HG03575 (cell line): ENCODE measurements at regions not wholly inside any gene's neighbourhood (a gene's known extent, or its start where the extent isn't known, plus 50 kb on each side); places are given as distances from the start of the nearest gene placed in this dataset.
A peak's percentile ranks its signal among the peaks of the same experiment; 100 is the strongest.

Source experiments
- ATAC-seq: cut with Tn5 transposase; IDR thresholded peaks from one replicate; pipeline ENCODE4 v1.9.1; 2021; ENCODE audit not compliant: unreplicated experiment, insufficient number of reproducible peaks, low FRiP score; ENCODE audit errors: extremely low read depth

DNA sequence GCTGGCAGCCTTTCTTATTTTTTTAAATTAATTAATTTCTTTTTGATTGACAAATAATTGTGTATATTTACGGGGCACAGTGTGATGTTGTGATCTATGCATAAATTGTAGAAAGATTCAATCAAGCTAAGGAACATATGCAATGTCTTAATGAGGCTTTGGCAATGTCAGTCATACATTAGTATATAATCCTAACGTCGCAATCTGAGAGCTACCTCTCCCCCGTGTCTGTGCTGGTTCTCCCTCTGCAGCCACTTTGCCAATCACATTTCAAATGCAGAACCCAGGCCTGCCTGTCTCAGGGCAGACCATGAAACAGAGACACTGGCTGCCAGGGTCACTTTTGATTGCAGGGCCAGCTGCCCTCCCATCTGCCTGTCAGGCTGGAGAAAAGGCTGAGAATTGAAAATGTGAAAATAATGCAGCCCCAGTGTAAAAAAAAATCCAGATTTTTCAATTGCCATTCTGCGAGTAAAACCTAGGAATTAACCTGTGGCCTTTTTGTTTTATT is 56.3 kb downstream of the SLC24A2 start:
- no peak for ATAC-seq

GRCh38 chr9:19728101-19728500 is 60.7 kb downstream of the SLC24A2 start:
- no peak for ATAC-seq

DNA sequence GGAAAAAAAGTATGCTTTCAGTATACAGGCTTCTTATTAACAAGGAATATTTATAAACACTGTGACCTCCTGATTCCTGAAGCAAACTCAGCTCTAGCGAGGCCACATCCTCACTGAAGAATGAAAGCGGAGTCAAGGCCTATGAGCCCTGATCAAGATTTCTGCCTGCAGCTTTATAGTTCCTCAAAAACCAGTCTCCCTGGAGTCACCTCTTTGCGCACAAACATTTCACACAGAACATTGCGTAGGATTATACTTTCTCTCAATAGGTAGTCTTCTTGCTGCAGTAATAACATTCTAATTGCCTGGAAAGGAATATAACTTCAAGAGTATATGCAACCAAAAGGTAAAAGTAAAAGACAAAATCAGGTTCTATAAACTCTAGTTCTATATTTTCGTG is 62.9 kb downstream of the SLC24A2 start:
- ATAC-seq, result no peak

GRCh38 chr9:19720377-19720776 is 68.5 kb downstream of the SLC24A2 start:
- no peak for ATAC-seq

DNA sequence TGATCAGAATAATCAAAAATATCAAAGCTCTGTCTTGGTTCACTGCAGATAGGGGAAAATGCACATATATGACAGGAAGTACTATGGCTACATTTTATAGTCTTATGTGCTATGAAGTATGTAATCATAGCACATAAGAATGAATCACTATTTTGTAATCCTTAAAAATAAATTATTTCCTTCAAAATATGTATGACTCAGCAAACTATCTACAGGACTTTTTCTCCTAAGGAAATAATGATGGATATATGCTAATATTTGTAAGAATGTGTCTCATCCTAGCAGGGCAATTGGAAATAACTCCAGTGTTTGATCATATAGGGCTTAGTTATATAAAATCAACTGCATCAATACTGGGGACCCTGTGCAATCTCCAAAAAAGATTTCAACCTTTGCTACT is 85.1 kb downstream of the SLC24A2 start:
- ATAC-seq, result no peak

DNA sequence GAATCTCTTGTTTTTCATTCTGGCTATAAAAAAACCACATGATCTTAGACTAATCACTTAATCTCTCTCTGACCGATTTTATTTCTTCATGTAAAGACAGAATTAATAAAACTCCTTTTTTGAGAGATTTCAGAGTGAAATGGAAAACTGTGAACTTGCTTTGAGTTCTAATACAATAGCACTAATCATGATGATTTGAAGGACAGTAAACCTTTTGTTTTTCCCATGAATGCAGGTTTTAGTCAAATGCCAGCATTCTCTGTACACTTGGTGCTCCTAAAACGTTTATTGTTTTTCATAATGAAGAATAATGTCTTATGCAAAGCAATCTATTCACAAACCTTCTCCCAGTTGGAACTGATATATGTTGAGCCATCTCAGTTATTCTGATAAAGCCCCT is 86.8 kb downstream of the SLC24A2 start:
- ATAC-seq, result no peak

DNA sequence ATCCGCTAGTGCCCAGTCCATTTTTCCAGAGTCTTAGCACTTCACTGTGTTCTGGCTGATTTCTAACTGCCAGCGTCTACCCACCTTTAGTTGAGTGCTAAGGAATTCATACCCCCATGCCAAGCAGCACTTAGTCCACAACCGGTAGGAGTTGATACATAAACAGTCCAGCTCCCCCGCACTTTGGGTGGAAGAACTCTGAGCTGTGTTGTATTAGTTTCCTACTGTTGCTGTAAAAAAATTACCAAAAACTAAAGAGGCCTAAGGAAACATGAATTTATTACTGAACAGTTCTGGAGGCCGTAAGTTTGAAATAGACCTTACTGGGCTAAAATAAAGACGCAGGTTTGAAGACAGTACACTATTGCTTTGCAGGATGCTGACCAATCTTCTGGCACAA is 87.6 kb downstream of the SLC24A2 start:
- ATAC-seq, result no peak

- no peak for ATAC-seq
Measured at GRCh38 chr9:19700699-19701098, 88.1 kb downstream of the SLC24A2 start.

GRCh38 chr9:19699756-19700155 is 89.1 kb downstream of the SLC24A2 start:
- no peak for ATAC-seq

GRCh38 chr9:19698960-19699359 is 89.9 kb downstream of the SLC24A2 start:
- no peak for ATAC-seq

GRCh38 chr9:19694601-19695000 is 94.2 kb downstream of the SLC24A2 start:
- no peak for ATAC-seq

DNA sequence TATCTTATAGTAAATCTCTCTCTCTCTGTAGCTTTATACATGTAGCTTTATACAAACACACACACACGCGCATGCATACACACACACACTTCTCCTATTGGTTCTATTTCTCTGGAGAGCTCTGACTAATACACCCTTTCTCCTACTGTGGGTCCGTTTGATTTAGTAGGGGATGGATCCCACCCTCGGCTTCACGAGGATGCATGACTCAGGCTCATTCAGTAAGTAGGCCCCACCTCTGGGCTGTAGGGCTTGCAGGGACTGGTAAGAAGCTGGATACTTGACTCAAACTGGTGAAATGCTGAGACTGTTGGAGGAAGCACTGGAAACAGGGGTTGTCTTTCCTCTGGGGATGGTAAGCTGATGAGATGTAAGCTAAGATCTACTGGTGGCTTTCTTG is 98.7 kb downstream of the SLC24A2 start:
- ATAC-seq, result no peak

DNA sequence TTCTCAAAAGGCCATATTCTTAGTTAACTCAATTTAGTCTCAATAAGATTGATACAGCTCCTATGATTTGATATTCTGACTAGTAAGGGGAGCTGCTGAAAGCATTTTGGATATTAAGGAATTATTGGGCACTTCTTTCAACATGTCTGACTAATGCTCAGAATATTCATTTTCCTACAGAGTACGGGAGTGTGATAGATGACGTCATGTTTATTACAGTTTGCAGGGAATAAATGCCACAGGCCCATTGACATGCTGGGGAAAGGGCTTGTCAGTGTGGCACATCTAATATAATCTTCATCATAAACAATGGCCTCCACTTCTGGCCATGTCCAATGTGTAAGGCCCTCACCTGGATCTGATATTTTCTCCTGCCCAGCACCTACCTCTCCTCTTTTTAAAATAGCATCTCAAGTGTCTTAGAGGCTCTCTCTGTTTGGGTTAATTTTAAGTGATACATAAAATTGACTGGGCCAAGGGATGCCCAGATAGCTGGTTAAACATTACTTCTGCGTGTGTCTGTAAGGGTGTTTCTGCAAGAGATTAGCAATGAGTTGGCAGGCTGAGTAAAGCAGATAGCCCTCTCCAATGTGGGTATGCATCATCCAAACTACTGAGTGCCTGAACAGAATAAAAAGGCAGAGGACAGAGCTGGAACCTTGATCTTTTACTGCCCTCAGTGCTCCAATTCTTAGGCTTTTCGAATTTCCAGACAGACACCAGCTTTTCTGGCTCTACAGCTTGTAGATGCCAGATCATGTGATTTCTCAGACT is 99.3 kb downstream of the SLC24A2 start:
- ATAC-seq, result no peak

GRCh38 chr9:19683715-19684114 is 105.1 kb downstream of the SLC24A2 start:
- no peak for ATAC-seq

- no peak for ATAC-seq
Measured at GRCh38 chr9:19682397-19682796, 106.4 kb downstream of the SLC24A2 start.

- ATAC-seq, result no peak
Measured at GRCh38 chr9:19681846-19682245, 107.0 kb downstream of the SLC24A2 start.

DNA sequence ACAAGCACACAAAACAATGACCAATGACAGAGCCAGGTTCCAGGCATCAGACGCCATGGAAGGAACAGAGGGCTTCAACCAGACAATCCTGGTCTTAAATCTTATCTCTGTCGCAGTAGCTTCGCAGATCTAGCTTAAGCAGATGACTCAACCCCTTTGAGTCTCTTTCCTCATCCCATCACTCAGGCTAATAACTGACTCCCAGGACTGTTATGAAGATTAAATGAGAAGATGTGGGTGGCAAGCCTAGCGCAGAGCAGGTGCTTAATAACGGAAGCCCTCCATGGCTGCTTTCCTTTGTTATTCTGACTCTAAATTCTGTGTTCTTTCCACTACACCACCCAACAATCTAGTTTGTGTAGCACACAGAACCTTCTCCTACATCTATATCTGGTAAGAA is 110.9 kb downstream of the SLC24A2 start:
- ATAC-seq, result no peak

GRCh38 chr9:19675492-19675891 is 113.3 kb downstream of the SLC24A2 start:
- ATAC-seq, result no peak

GRCh38 chr9:19666575-19666974 is 122.3 kb downstream of the SLC24A2 start:
- ATAC-seq, result no peak

- peak; percentile 100 for ATAC-seq
Measured at GRCh38 chr9:19665146-19665863, 123.5 kb downstream of the SLC24A2 start.
